ENCODE measurements at regions not wholly inside any gene's neighbourhood (a gene's known extent, or its start where the extent isn't known, plus 50 kb on each side); places are given as distances from the start of the nearest gene placed in this dataset.

DNA sequence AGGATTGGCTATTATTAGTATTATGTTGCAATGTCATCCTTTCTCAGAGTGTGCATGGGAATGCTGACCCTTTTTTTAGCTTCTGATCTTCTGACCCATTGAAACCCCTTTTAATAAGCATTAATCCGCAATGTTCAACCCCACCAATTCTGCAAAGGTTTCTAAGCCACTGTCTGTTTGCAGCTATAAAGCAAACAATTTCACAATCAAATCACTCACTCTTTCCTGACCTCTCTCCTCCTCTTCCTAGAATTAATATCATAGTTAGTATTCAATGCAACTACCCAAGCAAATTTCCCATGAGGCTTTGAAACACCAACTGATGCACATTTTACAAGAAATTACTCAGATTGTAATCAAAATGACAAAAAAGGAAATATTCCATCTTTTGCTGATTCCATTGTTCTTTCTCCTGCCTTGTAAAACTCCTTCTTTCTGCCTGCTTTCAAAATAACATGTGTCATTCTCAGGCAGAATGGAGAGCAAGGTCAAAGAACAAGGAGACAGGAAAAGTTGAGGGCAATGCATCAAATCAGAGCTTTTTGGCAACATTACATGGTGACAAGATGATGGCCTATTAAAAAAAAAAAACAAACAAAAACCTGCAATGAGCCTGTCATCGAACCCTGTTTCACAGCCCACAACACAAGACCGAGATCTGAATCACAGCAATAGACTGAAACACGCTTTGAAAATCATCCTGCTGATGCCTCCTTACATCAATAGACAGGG is 253.2 kb upstream of the AR start:
- Histone ChIP-seq H3K9me3 (ENCODE audit: control insufficient read depth, low read depth, low read length) (peaks cover 8% of the 10 kb centered on the region), H3K56ac (ENCODE audit: insufficient read length, low read depth, low read length) (no peak overlapping the region)

More for the DNA sequence above, 253.2 kb upstream of the AR start:
- no peaks in the 10 kb centered on the region for H3K79me1 ChIP-seq (ENCODE audit: insufficient read depth, low read depth, low read length, poor library complexity, severe bottlenecking)
- no peak overlapping the region for H3K4me3 Mint-ChIP-seq
- H3K36me3 Mint-ChIP-seq (ENCODE audit: insufficient read depth in 1 of 3, low read depth in 3 of 3): peaks cover 0 to 1% (median 0%) of the 10 kb centered on the region in 3 experiments; a peak in 1 of 7 replicates
- no peak for DNase-seq
- TF ChIP-seq, protein P1, sequence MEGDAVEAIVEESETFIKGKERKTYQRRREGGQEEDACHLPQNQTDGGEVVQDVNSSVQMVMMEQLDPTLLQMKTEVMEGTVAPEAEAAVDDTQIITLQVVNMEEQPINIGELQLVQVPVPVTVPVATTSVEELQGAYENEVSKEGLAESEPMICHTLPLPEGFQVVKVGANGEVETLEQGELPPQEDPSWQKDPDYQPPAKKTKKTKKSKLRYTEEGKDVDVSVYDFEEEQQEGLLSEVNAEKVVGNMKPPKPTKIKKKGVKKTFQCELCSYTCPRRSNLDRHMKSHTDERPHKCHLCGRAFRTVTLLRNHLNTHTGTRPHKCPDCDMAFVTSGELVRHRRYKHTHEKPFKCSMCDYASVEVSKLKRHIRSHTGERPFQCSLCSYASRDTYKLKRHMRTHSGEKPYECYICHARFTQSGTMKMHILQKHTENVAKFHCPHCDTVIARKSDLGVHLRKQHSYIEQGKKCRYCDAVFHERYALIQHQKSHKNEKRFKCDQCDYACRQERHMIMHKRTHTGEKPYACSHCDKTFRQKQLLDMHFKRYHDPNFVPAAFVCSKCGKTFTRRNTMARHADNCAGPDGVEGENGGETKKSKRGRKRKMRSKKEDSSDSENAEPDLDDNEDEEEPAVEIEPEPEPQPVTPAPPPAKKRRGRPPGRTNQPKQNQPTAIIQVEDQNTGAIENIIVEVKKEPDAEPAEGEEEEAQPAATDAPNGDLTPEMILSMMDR (conservative IDR thresholded peaks at IDR 0.05): no peak
- no peak overlapping the region for H3K4me2 ChIP-seq (ENCODE audit: insufficient read depth, insufficient read length, low read length)
- no peak overlapping the region for H2BK12ac ChIP-seq (ENCODE audit: insufficient read length, low read depth, low read length)
- no peaks in the 10 kb centered on the region for H3K79me2 ChIP-seq (ENCODE audit: insufficient read depth, low read length)
- peaks cover 0 to 5% of the 10 kb centered on the region in 2 experiments; a peak in 1 of 4 replicates for H3K4me1 Mint-ChIP-seq
- no peak overlapping the region for H4K8ac ChIP-seq (replicated peaks; ENCODE audit: insufficient read length, low read depth, low read length)
- H3K23me2 ChIP-seq (ENCODE audit: insufficient read length, low read depth, low read length, poor library complexity, severe bottlenecking): no peaks in the 10 kb centered on the region
- no peaks in the 10 kb centered on the region for H4K20me1 ChIP-seq (ENCODE audit: control insufficient read depth, insufficient read depth, insufficient read length)
- no peak overlapping the region for H2BK120ac ChIP-seq (ENCODE audit: low read depth, low read length, poor library complexity, severe bottlenecking)
- H2AFZ ChIP-seq (ENCODE audit: low read length): no peak overlapping the region
- H3K27ac Mint-ChIP-seq: no peak overlapping the region
- H2BK20ac ChIP-seq (ENCODE audit: low read depth, low read length, poor library complexity, severe bottlenecking): no peak overlapping the region
- H3K18ac ChIP-seq (ENCODE audit: insufficient read length, low read depth, low read length): no peak overlapping the region
- H3K4ac ChIP-seq (ENCODE audit: low read depth, low read length): no peak overlapping the region
- no peaks in the 10 kb centered on the region for H3K4me1 ChIP-seq (ENCODE audit: insufficient read depth, low read length)
- no peak overlapping the region for H4K5ac ChIP-seq (ENCODE audit: insufficient read length, low read depth, low read length)
- no peaks in the 10 kb centered on the region; the same call in 1 of the 2 replicates for H3K27me3 Mint-ChIP-seq (ENCODE audit: low read depth)
- H3K27me3 ChIP-seq (ENCODE audit: insufficient read depth, low read length): no peaks in the 10 kb centered on the region
- no peak overlapping the region for H2BK5ac ChIP-seq (ENCODE audit: insufficient read length, low read length)
- H3T11ph ChIP-seq (ENCODE audit: low read length): no peak overlapping the region
- H2AK5ac ChIP-seq (ENCODE audit: insufficient read length, low read length): no peak overlapping the region
- WGBS (ENCODE audit: extremely low coverage, insufficient read length, low lambda C conversion rate): no CpG with 5 or more reads among the region's 4 CpGs
- H2BK15ac ChIP-seq (ENCODE audit: low read depth, low read length): no peak overlapping the region
- no peak overlapping the region for H3K14ac ChIP-seq (ENCODE audit: insufficient read depth, low read length)
- H3K9ac ChIP-seq (ENCODE audit: extremely low read depth, insufficient read length, low read length): no peak overlapping the region
- H3K9me3 Mint-ChIP-seq: peaks cover 56 to 61% of the 10 kb centered on the region in 2 experiments
- H3K27ac ChIP-seq (ENCODE audit: insufficient read length, low read depth, low read length): no peak overlapping the region
- H4K91ac ChIP-seq (ENCODE audit: insufficient read length, low read depth, low read length): no peak overlapping the region
- no peak overlapping the region for H3K23ac ChIP-seq (ENCODE audit: insufficient read length, low read depth, low read length)

All from H9 (cell line).